Fibroblast of skin of left quadriceps (primary cell): ENCODE measurements at regions not wholly inside any gene's neighbourhood (a gene's known extent, or its start where the extent isn't known, plus 50 kb on each side); places are given as distances from the start of the nearest gene placed in this dataset.
"Not testable (repeated sequence)": the region's sequence is repeated elsewhere in the genome, so short reads cannot be mapped to it uniquely, and the experiment has no call there.

Experiments used
- DNase-seq, 2 experiments: peaks; one replicate each; pipeline ENCODE4 v3.0.0-alpha.2; 2013; ENCODE audit warnings: low read depth in 2 of 2

GRCh38 chr1:184820218-184820750 lies 65.6 kb upstream of the EDEM3 start:
- no peak for DNase-seq

GRCh38 chr1:184818646-184819045 lies 64.0 kb upstream of the EDEM3 start:
- DNase-seq = no peak

GRCh38 chr1:184817003-184817402 lies 62.3 kb upstream of the EDEM3 start:
- not testable (repeated sequence) for DNase-seq

- no peak for DNase-seq
Measured at GRCh38 chr1:184813528-184814089, 59.0 kb upstream of the EDEM3 start.

- no peak for DNase-seq
Measured at GRCh38 chr1:184811439-184812111, 56.9 kb upstream of the EDEM3 start.

GRCh38 chr1:184810735-184811343 lies 56.2 kb upstream of the EDEM3 start:
- no peak for DNase-seq

- no peak for DNase-seq
Measured at GRCh38 chr1:184806296-184806721, 51.7 kb upstream of the EDEM3 start.

GRCh38 chr1:184805667-184806295 lies 51.1 kb upstream of the EDEM3 start:
- peak; percentile 68 to 69 for DNase-seq
